A549 (cell line): ENCODE measurements at regions not wholly inside any gene's neighbourhood (a gene's known extent, or its start where the extent isn't known, plus 50 kb on each side); places are given as distances from the start of the nearest gene placed in this dataset.

Experiments
- CBX2 ChIP-seq: fragments of 200-600 bp; sonication (generic); IDR thresholded peaks from 2 replicates; pipeline ENCODE4 v1.6.1; 2016; ENCODE audit warnings: low read depth, mild to moderate bottlenecking, borderline replicate concordance
- CEBPB ChIP-seq, 2 experiments: fragments of >200 bp in 1 of 2; sonication (Bioruptor Twin) in 1 of 2; formaldehyde crosslinking in 1 of 2; IDR thresholded peaks; 2 replicates each; pipeline ENCODE4 v1.6.1; 2012 to 2016
- MAFK ChIP-seq: fragments of 450-650 bp; IDR thresholded peaks from 2 replicates; pipeline ENCODE4 v1.6.1; 2014; ENCODE audit not compliant: partially characterized antibody
- POLR2A ChIP-seq: IDR thresholded peaks from 2 replicates; pipeline ENCODE4 v1.6.1; 2012; ENCODE audit warnings: mild to moderate bottlenecking, low read length
- TF ChIP-seq, protein P1 (sequence below): fragments of >200 bp; sonication (Bioruptor Twin); formaldehyde crosslinking; IDR thresholded peaks from 3 replicates; pipeline ENCODE4 v1.5.1; 2016

DNA sequence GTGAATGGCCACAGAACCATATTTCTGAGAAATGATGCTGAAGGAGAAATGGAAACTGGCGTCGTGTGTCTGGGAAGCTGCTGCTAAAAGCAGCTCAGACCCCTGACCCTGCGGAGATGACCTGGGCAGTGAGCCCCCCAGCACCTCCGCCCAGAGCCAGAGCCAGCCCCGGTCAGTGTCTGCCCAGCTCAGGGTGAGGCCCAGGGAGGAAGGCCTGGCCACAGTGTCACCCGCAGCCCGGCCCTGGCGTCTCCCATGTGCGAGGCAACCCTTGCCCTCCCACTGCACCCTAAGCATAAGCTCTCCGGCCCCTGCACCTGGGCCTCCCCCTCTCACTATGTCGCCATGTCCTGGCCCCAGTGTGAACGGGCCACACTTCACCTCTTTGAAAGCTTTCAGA, 502.8 kb downstream of the EIPR1 start:
- TF ChIP-seq, protein P1, sequence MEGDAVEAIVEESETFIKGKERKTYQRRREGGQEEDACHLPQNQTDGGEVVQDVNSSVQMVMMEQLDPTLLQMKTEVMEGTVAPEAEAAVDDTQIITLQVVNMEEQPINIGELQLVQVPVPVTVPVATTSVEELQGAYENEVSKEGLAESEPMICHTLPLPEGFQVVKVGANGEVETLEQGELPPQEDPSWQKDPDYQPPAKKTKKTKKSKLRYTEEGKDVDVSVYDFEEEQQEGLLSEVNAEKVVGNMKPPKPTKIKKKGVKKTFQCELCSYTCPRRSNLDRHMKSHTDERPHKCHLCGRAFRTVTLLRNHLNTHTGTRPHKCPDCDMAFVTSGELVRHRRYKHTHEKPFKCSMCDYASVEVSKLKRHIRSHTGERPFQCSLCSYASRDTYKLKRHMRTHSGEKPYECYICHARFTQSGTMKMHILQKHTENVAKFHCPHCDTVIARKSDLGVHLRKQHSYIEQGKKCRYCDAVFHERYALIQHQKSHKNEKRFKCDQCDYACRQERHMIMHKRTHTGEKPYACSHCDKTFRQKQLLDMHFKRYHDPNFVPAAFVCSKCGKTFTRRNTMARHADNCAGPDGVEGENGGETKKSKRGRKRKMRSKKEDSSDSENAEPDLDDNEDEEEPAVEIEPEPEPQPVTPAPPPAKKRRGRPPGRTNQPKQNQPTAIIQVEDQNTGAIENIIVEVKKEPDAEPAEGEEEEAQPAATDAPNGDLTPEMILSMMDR, result no peak
- TF ChIP-seq CEBPB (IDR thresholded peaks at IDR 0.05), result no peak
- TF ChIP-seq CBX2, result no peak
- no peak for TF ChIP-seq POLR2A
- TF ChIP-seq MAFK, result no peak
